ENCODE measurements at regions not wholly inside any gene's neighbourhood (a gene's known extent, or its start where the extent isn't known, plus 50 kb on each side); places are given as distances from the start of the nearest gene placed in this dataset.
"Not testable (repeated sequence)": the region's sequence is repeated elsewhere in the genome, so short reads cannot be mapped to it uniquely, and the experiment has no call there.

DNA sequence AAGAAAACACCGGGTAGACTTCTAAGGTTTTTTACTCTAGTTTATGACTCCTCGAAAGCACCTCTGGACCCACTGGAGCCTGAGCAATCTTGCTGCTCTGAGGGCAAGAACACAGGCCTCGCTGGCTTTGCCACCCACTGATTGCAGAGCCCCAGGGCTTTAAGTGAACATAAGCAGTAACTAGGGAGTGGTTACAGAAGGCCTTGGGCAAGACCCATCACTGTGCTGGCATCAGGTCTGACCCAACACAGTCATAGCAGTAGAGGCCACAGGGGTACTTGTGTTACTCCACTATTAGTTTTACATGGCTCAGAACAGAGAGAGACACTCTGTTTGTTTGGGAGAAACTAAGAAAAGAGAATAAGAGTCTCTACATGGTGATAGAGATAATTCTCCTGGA is 684.5 kb downstream of the FAM181B start:
- H3K9me3 Mint-ChIP-seq, result peaks cover 13% of the 10 kb centered on the region
- no peak overlapping the region for H3K27ac Mint-ChIP-seq
- H3K36me3 Mint-ChIP-seq (ENCODE audit: low read depth), result no peaks in the 10 kb centered on the region
- H3K27me3 Mint-ChIP-seq (ENCODE audit: low read depth), result peaks cover 6% of the 10 kb centered on the region
- no peak overlapping the region for H3K4me3 Mint-ChIP-seq
- no peaks in the 10 kb centered on the region for H3K4me1 Mint-ChIP-seq (ENCODE audit: low read depth)

- Mint-ChIP-seq H3K4me3 (no peak overlapping the region), H3K27me3 (ENCODE audit: low read depth) (peaks cover 6% of the 10 kb centered on the region), H3K9me3 (peaks cover 13% of the 10 kb centered on the region), H3K36me3 (ENCODE audit: low read depth) (no peaks in the 10 kb centered on the region), H3K4me1 (ENCODE audit: low read depth) (no peaks in the 10 kb centered on the region), H3K27ac (no peak overlapping the region)
These were observed 686.5 kb downstream of the FAM181B start for GRCh38 chr11:82047200-82047599.

DNA sequence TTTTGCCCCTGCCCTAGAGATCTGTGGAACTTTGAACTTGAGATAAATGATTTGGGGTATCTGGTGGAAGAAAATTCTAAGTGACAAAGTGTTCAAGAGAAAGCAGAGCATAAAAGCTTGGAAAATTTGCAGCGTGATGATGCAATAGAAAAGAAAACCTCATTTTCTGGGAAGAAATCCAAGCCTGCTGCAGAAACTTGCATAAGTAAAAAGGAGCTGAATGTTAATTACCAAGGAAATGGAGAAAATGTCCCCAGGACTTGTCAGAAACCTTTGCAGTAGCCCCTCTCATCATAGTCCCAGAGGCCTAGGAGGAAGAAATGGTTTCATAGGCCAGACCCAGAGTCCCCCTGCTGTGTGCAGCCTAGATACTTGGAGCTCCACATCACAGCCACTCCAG is 686.9 kb downstream of the FAM181B start:
- Mint-ChIP-seq H3K27ac (no peak overlapping the region), H3K4me3 (no peak overlapping the region), H3K27me3 (ENCODE audit: low read depth) (peaks cover 4% of the 10 kb centered on the region)

GRCh38 chr11:82045748-82046457 is 687.8 kb downstream of the FAM181B start:
- H3K4me1 Mint-ChIP-seq (ENCODE audit: low read depth), result no peaks in the 10 kb centered on the region
- no peaks in the 10 kb centered on the region for H3K36me3 Mint-ChIP-seq (ENCODE audit: low read depth)
- H3K9me3 Mint-ChIP-seq, result peaks cover 13% of the 10 kb centered on the region
- H3K27me3 Mint-ChIP-seq (ENCODE audit: low read depth), result no peaks in the 10 kb centered on the region
- no peak overlapping the region for H3K27ac Mint-ChIP-seq
- H3K4me3 Mint-ChIP-seq, result no peak overlapping the region

More for the DNA sequence above, 686.9 kb downstream of the FAM181B start:
- peaks cover 13% of the 10 kb centered on the region for H3K9me3 Mint-ChIP-seq
- no peaks in the 10 kb centered on the region for H3K4me1 Mint-ChIP-seq (ENCODE audit: low read depth)
- H3K36me3 Mint-ChIP-seq (ENCODE audit: low read depth), result no peaks in the 10 kb centered on the region

GRCh38 chr11:82043316-82043715 is 690.3 kb downstream of the FAM181B start:
- Mint-ChIP-seq H3K36me3 (ENCODE audit: low read depth) (no peaks in the 10 kb centered on the region), H3K4me3 (no peak overlapping the region), H3K27me3 (ENCODE audit: low read depth) (no peaks in the 10 kb centered on the region), H3K4me1 (ENCODE audit: low read depth) (no peaks in the 10 kb centered on the region), H3K9me3 (peaks cover 13% of the 10 kb centered on the region), H3K27ac (no peak overlapping the region)

- peaks cover 5% of the 10 kb centered on the region for H3K9me3 Mint-ChIP-seq
- H3K27ac Mint-ChIP-seq, result no peak overlapping the region
- no peaks in the 10 kb centered on the region for H3K27me3 Mint-ChIP-seq (ENCODE audit: low read depth)
- H3K36me3 Mint-ChIP-seq (ENCODE audit: low read depth), result no peaks in the 10 kb centered on the region
- H3K4me3 Mint-ChIP-seq, result no peak overlapping the region
- no peaks in the 10 kb centered on the region for H3K4me1 Mint-ChIP-seq (ENCODE audit: low read depth)
These were observed 691.9 kb downstream of the FAM181B start for GRCh38 chr11:82041764-82042163.

- Mint-ChIP-seq H3K9me3 (no peaks in the 10 kb centered on the region), H3K4me3 (no peak overlapping the region), H3K27me3 (ENCODE audit: low read depth) (no peaks in the 10 kb centered on the region), H3K4me1 (ENCODE audit: low read depth) (no peaks in the 10 kb centered on the region), H3K36me3 (ENCODE audit: low read depth) (no peaks in the 10 kb centered on the region), H3K27ac (no peak overlapping the region)
These were observed 695.5 kb downstream of the FAM181B start for GRCh38 chr11:82038154-82038553.

- no peaks in the 10 kb centered on the region for H3K36me3 Mint-ChIP-seq (ENCODE audit: low read depth)
- H3K27ac Mint-ChIP-seq, result no peak overlapping the region
- no peaks in the 10 kb centered on the region for H3K4me1 Mint-ChIP-seq (ENCODE audit: low read depth)
- no peak overlapping the region for H3K4me3 Mint-ChIP-seq
- no peaks in the 10 kb centered on the region for H3K9me3 Mint-ChIP-seq
- H3K27me3 Mint-ChIP-seq (ENCODE audit: low read depth), result no peaks in the 10 kb centered on the region
These were observed 699.1 kb downstream of the FAM181B start for GRCh38 chr11:82034527-82034926.

DNA sequence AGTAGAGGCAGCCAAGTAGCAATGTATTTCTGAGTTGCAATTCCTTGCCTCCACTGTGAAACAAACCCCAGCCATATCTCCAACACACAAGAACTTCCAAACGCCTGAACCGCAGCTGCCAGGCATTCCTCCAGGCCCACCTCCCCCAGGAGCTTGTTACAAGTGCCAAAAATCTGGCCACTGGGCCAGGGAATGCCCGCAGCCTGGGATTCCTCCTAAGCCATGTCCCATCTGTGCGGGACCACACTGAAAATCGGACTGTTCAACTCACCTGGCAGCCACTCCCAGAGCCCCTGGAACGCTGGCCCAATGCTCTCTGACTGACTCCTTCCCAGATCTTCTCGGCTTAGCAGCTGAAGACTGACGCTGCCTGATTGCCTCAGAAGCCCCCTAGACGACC is 706.3 kb downstream of the FAM181B start:
- H3K27me3 Mint-ChIP-seq (ENCODE audit: low read depth); H3K27ac Mint-ChIP-seq: not testable (repeated sequence)

GRCh38 chr11:82024760-82025159 is 708.9 kb downstream of the FAM181B start:
- H3K9me3 Mint-ChIP-seq, result no peaks in the 10 kb centered on the region
- H3K4me1 Mint-ChIP-seq (ENCODE audit: low read depth), result no peaks in the 10 kb centered on the region
- H3K27ac Mint-ChIP-seq, result no peak overlapping the region
- no peak overlapping the region for H3K4me3 Mint-ChIP-seq
- H3K36me3 Mint-ChIP-seq (ENCODE audit: low read depth), result no peaks in the 10 kb centered on the region
- H3K27me3 Mint-ChIP-seq (ENCODE audit: low read depth), result no peaks in the 10 kb centered on the region

More for the DNA sequence above, 706.3 kb downstream of the FAM181B start:
- H3K36me3 Mint-ChIP-seq (ENCODE audit: low read depth); H3K4me3 Mint-ChIP-seq; H3K4me1 Mint-ChIP-seq (ENCODE audit: low read depth); H3K9me3 Mint-ChIP-seq: not testable (repeated sequence)

DNA sequence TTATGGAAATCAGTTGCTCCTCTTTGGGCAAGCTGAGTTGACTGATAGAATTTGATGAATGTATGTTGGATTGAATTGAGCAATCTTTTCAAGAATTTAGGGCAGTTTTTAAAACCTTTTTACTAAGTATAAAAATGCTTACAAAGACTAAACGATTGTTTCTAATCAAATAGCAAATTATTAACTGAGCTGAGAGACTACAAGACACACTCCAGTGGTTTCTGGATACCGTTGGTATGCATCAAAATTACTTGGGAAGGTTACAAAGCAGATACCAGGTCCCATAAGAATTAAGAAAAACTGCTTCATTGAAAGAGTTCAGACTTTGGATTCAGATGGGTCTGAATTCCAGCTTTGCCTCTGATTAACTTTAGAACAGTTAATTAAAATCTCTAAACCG is 721.4 kb downstream of the FAM181B start:
- Mint-ChIP-seq H3K4me1 (ENCODE audit: low read depth) (no peaks in the 10 kb centered on the region), H3K4me3 (no peak overlapping the region), H3K27me3 (ENCODE audit: low read depth) (no peaks in the 10 kb centered on the region), H3K27ac (no peak overlapping the region), H3K36me3 (ENCODE audit: low read depth) (no peaks in the 10 kb centered on the region), H3K9me3 (no peaks in the 10 kb centered on the region)

GRCh38 chr11:82009133-82009532 is 724.5 kb downstream of the FAM181B start:
- H3K27me3 Mint-ChIP-seq (ENCODE audit: low read depth), result no peaks in the 10 kb centered on the region
- peaks cover 7% of the 10 kb centered on the region for H3K4me1 Mint-ChIP-seq (ENCODE audit: low read depth)
- no peaks in the 10 kb centered on the region for H3K9me3 Mint-ChIP-seq
- no peak overlapping the region for H3K27ac Mint-ChIP-seq
- no peak overlapping the region for H3K4me3 Mint-ChIP-seq
- H3K36me3 Mint-ChIP-seq (ENCODE audit: low read depth), result no peaks in the 10 kb centered on the region

DNA sequence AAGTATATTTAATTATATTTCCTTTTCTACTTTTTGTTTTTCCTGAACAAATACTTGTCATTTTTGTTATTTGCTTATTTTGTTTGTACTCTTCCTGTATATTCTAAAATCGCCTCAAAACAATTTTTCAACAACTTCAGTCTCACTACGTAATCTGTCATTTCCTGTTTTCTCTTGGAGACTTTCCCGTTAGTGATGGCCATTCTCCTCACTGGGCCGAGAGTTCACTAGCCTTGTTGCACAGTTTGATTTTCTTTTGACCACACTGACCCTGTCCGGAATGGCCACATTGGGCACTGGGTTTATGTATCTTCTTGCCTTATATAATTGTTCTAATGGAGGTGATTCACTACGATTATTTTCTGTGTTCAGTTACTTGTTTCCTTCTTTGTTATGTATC is 726.1 kb downstream of the FAM181B start:
- no peaks in the 10 kb centered on the region for H3K27me3 Mint-ChIP-seq (ENCODE audit: low read depth)
- no peak overlapping the region for H3K27ac Mint-ChIP-seq
- H3K4me3 Mint-ChIP-seq, result no peak overlapping the region
- no peaks in the 10 kb centered on the region for H3K36me3 Mint-ChIP-seq (ENCODE audit: low read depth)
- no peaks in the 10 kb centered on the region for H3K9me3 Mint-ChIP-seq
- peaks cover 7% of the 10 kb centered on the region for H3K4me1 Mint-ChIP-seq (ENCODE audit: low read depth)

- H3K4me3 Mint-ChIP-seq, result no peak overlapping the region
- H3K4me1 Mint-ChIP-seq (ENCODE audit: low read depth), result peaks cover 7% of the 10 kb centered on the region
- no peaks in the 10 kb centered on the region for H3K9me3 Mint-ChIP-seq
- no peaks in the 10 kb centered on the region for H3K36me3 Mint-ChIP-seq (ENCODE audit: low read depth)
- no peak overlapping the region for H3K27ac Mint-ChIP-seq
- no peaks in the 10 kb centered on the region for H3K27me3 Mint-ChIP-seq (ENCODE audit: low read depth)
These were observed 729.0 kb downstream of the FAM181B start for GRCh38 chr11:82004537-82005213.

DNA sequence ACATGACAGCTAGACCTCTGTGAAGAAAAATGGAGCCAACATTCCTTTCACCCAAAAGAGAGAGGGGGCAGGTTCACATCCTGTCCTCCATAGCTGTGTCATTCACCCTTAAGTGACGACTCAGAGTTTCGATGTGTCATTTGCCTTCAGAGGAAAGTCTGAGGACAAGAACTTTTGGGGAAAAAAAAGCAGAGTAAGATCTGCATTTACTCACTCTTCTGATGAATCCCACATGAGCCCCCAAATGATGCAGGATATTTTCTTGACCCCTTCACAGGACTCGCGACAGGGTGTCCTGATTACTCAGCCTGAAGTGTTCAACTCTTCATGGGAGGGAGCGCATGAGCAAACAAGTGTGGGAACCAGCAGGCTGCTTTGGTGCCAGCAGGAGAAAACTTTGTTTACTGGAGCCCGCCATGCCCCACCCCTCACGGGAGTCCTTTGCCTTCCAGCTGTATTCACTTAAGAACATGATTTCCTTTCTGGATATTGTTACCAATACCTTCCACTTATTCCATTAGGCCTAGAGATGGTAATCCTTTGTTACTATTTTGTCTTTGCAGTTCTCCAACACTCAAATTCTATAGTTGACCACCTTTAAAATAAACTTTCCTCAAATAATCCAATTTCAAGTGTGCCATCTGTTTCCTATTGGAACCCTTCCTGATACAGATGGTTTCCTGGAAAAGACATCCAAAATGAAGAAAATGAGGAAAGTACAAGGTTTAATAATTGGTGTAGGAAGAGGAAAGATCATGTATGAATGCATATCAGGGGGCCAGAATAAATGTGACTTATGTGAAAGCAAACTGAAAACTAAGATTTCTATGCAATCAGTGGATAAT is 729.8 kb downstream of the FAM181B start:
- no peaks in the 10 kb centered on the region for H3K9me3 Mint-ChIP-seq
- H3K27ac Mint-ChIP-seq, result no peak overlapping the region
- H3K4me1 Mint-ChIP-seq (ENCODE audit: low read depth), result peaks cover 7% of the 10 kb centered on the region
- no peaks in the 10 kb centered on the region for H3K36me3 Mint-ChIP-seq (ENCODE audit: low read depth)
- H3K4me3 Mint-ChIP-seq, result no peak overlapping the region
- no peaks in the 10 kb centered on the region for H3K27me3 Mint-ChIP-seq (ENCODE audit: low read depth)
